GM19468 (cell line): ENCODE measurements at regions not wholly inside any gene's neighbourhood (a gene's known extent, or its start where the extent isn't known, plus 50 kb on each side); places are given as distances from the start of the nearest gene placed in this dataset.
"Not testable (repeated sequence)": the region's sequence is repeated elsewhere in the genome, so short reads cannot be mapped to it uniquely, and the experiment has no call there.

Source experiments
- ATAC-seq: cut with Tn5 transposase; IDR thresholded peaks from one replicate; pipeline ENCODE4 v1.9.1; 2021; ENCODE audit warnings: mild to moderate bottlenecking, moderate library complexity, moderate number of reproducible peaks; ENCODE audit not compliant: unreplicated experiment; ENCODE audit errors: extremely low read depth

- no peak for ATAC-seq
Measured at GRCh38 chr20:48126227-48126740, 341.0 kb upstream of the SULF2 start.

DNA sequence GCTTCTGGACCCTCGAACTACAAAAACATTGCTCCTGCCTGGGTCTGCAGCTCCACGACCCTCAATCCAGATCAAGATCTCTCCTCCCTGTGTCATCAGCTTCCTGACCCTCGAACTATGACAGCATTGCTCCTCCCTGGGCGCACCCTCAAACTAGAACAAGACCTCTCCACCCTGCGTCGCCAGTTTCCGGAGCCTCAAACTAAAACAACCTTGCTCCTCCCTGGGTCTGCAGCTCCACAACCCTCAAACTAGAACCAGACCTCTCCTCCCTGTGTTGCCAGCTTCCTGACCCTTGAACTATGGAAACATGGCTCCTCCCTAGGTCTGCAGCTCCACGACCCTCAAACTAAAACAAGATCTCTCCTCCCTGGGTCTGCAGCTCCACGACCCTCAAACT, 339.7 kb upstream of the SULF2 start:
- ATAC-seq: no peak

- no peak for ATAC-seq
Measured at GRCh38 chr20:48124181-48124782, 339.0 kb upstream of the SULF2 start.

DNA sequence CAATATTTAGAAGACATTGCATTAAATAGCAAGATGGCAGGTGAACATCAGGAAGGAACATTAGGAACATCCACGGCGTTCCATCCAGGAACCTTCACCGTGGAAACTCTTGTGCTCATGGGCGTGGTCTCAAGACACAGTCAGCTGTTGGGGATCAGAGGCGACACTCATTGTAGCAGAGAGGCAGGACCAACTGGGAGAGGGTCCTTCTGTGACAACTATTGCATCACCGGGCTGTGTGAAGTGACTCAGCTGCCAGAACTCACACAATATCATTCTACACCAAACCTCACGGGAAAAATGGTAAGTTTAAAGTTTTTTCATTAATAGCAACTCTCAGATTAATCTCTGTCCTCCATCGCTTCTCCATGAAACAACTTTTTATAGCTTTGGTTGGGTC, 334.8 kb upstream of the SULF2 start:
- no peak for ATAC-seq

GRCh38 chr20:48119389-48119788, 334.1 kb upstream of the SULF2 start:
- ATAC-seq: not testable (repeated sequence)

DNA sequence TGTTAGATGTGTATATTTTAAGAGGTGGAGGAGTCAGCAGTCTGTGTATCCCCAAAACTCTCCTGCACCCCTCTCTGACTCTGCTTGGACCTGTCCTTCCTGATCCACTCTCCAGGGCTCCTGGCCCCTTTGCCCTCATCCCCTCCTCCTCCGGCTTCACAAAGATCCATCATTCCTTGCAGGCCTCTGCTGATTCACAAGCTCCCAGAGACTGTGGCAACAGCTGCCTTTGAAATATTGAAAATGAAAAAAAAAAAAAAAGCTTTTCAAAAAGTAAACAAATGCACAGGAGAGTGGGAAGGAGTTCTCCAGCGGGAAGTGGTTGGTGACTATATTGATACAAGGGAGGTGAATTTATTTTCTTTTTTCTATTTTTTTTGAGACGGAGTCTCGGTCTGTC, 330.2 kb upstream of the SULF2 start:
- no peak for ATAC-seq

- no peak for ATAC-seq
Measured at GRCh38 chr20:48107560-48107959, 322.3 kb upstream of the SULF2 start.

- ATAC-seq: no peak
Measured at GRCh38 chr20:48106428-48106827, 321.1 kb upstream of the SULF2 start.

- no peak for ATAC-seq
Measured at GRCh38 chr20:48105526-48105925, 320.2 kb upstream of the SULF2 start.

- no peak for ATAC-seq
Measured at GRCh38 chr20:48102931-48103660, 317.8 kb upstream of the SULF2 start.

GRCh38 chr20:48102076-48102787, 317.0 kb upstream of the SULF2 start:
- ATAC-seq: no peak

- no peak for ATAC-seq
Measured at GRCh38 chr20:48100483-48100882, 315.2 kb upstream of the SULF2 start.

DNA sequence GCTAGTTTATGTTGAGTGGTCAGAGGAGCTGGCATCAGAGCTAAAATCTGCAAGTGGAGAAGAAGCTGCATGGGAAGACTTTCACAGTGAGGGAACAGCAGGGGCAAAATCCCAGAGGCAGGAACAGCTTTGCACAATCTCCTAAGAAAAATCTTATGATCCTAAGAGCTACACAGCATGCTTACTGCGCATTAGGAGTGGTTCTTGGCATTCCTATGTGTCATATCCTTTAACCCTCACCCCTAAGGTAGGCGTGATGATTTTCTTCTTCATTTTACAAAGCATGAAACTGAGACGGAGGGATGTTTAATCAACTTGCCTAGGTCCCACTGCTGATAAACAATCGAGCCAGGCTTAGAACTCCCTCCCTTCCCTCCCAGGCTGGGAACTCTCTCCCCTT, 313.6 kb upstream of the SULF2 start:
- ATAC-seq: no peak

DNA sequence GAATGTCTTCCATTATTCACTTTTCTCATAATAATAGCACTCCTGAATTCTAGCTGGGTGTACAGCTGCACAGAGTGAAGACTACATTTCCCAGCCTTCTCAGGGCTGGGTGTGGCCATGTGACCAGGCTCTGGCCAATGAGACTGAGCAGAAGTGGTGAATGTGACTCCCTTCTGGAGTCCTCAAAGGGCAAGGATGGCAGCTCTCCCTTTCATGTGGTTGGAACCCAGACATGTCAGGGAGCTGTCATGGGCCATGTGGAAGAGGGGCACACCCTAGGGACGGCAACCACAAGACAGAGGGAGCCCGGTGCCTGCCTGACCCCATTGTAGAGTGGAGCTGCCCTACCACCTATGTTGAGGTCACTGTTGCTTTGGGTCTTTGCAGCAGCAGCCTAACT, 312.8 kb upstream of the SULF2 start:
- no peak for ATAC-seq

- ATAC-seq: no peak
Measured at GRCh38 chr20:48096957-48097890, 311.9 kb upstream of the SULF2 start.

- no peak for ATAC-seq
Measured at GRCh38 chr20:48096212-48096875, 311.1 kb upstream of the SULF2 start.

GRCh38 chr20:48094944-48095343, 309.7 kb upstream of the SULF2 start:
- no peak for ATAC-seq

DNA sequence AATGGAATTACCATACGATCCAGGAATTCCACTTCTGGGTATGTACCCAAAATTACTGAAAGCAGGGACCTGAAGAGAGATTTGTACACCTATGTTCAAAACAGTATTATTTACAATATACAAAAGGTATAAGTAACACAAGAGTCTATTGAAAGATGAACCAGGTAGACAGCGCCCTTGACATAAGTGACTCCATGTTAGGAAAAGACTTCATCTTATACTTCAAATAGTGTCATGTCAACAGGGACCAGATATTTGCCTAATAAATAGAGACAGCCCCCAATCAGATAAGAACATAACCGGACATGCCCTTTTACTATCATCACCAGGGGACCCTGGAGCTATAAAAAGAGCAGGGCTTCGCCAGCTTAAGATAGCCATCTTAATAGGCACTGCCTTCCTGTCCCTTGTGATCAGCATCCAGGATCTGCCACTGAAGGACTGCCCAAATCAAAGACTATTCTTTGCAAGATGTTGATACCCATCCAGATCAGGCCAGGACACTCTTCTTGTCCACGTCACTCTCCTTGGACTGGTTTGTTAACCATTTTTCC, 309.0 kb upstream of the SULF2 start:
- no peak for ATAC-seq

- ATAC-seq: no peak
Measured at GRCh38 chr20:48092596-48093280, 307.5 kb upstream of the SULF2 start.
